ENCODE measurements at regions not wholly inside any gene's neighbourhood (a gene's known extent, or its start where the extent isn't known, plus 50 kb on each side); places are given as distances from the start of the nearest gene placed in this dataset.
A peak's percentile ranks its signal among the peaks of the same experiment; 100 is the strongest.
"Not testable (repeated sequence)": the region's sequence is repeated elsewhere in the genome, so short reads cannot be mapped to it uniquely, and the experiment has no call there.

DNA sequence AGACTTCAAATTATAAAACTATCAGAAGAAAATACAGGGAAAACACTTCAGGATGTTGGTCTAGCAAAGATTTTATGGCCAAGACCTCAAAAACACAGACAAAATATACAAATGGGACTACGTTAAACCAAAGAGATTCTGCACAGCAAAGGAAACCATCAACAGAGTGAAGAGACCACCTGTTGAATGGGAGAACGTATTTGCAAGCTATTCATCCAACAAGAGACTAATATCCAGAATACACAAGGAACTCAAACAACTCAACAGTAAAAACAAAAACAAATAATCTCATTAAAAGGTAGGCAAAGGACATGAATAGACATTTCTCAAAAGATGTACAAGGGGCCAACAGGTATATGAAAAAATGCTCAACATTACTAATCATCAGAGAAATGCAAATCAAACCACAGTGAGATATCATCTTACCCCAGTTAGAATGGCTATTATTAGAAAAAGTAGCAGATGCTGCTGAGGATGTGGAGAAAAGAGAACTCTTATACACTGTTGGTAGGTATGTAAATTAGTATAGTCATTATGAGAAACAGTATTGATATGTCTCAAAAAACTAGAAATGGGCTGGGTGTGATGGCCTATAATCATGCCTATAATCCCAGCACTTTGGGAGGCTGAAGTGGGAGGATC is 112.6 kb downstream of the LRIG2 start:
- no peak for DNase-seq

- no peak for DNase-seq
Observed at GRCh38 chr1:113190078-113190477, 117.1 kb downstream of the LRIG2 start.

DNA sequence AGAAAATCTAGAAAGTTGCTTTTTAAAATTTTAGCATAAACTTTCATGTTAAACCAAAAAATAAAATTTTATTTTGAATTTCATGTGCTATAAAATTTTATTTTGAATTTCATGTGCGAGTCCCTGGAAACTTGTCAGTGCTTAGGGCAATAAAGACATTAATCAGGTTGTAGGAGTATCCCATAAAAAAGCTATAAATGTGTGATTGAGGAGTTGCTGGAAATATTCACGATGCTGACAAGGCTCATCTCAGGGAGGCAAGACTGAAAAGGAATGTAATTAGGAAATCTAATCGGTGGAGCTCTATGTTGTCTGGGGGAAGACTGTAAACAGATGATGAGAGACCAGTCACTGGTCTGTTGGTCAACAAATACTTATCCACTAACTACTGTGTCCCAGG is 117.9 kb downstream of the LRIG2 start:
- no peak for DNase-seq

DNA sequence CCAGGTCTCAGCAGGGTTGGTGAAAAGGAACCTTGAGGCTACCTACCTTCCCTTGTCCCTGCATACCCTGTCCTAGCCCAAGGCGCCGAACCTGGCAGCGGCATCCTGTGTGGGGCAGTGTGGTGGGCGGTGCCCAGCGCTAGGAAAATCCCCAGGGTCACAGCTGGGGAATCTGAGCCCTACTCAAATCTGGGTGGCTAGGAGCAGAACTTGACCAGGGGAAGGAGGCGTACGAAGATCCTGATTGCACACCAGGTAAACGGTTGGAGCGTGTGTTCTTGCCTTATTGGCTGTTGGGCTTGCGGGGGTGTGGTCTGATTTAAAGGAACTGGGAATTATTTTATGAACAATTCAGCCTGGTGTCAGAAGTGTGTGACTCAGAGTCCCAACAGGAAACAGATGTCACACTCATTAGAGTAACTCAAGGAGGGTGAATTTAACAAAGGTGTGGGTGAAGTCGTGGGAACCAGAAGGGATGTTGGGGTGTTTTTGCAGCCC is 118.6 kb downstream of the LRIG2 start:
- no peak for DNase-seq

DNA sequence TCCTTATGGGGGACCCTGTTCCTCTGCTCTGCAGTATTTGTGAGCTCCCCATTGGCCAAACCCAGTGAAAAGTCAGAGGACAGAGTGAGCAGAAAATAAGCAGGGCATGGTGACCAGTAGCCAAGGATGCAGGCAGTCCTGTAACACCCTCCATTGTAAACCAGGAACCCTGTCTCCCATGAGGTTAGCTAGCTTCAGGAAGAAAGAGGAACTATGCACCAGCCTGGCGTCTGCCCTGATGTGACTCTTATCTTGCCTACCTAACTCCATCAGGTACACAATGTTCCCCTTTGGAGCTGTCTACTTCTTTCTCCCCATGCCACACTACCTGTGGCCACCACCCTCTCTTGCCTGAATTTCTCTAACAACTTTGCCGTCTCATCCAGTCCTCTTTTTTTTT is 119.2 kb downstream of the LRIG2 start:
- peak; percentile 24 for DNase-seq

DNA sequence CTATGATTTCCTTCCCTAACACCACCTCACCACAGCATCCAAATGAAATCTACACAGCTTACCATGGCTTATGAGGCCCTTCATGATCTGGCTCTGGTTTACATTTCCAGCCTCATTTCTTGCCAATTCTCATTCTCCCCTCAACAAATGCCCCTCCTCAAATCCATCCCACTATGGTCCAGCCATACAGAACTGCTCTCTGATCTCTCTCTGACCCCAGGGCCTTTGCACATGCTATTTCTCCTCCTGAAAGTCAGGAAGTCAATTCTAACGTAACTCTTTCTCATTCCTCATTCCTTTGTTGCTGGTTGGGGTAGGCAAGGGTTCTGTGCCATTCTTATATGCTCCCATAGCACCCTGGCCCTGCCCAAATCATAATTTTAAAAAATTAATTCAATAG is 120.0 kb downstream of the LRIG2 start:
- DNase-seq = no peak

DNA sequence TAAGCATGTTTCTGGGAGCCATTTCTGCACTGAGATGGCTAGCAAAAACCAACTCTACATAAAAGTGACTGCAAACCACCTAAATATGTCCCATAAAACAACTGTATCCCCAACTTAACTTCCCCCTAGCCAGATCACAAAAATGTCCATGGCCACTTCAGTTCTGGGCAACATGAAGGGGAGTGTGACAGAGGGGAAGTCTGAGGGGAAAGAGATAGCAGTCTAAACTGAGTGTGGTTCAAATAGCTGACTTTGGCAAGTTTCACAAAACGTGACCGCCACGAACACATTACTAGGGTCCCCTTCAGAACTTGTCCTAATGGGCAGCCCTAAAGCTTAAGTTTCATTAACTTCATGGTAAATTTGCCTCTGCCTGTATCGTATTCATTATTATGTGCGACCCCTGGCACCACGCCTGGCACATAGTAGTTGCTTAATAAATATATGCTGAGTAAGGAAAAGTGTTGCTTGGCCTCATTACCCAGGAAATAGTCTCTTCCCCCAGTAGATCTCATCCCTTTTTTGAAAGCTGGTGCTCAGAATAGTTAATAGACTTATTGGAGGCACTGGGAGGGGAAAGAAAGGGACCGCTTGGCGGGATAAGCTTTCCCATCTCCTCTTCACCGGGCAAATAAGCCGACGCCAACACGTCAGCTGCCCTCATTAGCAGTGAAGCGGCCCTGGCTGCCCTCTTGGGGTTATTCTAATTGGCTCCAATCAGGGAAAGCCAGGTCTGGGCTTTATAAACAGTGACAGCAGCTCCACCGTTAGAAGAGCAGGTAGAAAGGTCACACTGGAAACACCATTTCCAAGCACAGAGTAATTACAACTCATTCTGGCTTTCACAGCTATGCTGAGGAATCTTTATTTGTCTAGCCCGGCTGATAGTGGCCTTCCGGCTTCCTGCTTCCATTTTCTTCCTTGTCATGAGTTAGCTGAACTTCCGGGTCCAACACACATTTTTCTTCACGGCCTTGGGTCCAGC is 122.1 kb downstream of the LRIG2 start:
- DNase-seq = no peak

DNA sequence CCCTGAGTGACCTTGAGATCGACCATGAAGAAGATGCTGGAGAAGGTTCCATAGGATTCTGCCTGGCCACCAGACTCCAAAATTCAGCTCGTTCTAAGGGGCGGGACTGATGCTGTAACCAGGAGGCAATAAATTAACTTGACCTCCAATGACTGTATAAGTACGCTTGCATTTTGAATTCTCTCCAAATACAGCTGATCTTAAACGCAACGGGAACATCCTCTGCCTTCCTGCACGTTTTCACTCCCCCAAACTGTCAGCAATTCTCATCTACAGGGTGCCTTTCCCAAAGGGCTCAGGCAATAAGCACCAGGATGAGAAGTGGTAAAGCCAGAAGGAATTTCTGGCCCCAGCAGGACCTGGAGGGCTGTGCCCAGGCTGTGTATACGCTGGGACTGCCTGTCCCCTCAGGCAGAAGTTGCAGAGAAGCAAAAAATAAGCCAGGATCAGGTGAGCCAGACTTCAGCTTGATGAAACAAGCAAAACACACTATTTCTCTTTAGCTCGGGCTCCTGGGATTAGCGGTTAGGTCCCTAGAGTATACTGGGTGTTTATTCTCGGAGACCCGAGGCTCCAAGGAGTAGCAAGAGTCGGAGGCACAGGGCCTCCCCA is 124.8 kb downstream of the LRIG2 start:
- DNase-seq = no peak

DNA sequence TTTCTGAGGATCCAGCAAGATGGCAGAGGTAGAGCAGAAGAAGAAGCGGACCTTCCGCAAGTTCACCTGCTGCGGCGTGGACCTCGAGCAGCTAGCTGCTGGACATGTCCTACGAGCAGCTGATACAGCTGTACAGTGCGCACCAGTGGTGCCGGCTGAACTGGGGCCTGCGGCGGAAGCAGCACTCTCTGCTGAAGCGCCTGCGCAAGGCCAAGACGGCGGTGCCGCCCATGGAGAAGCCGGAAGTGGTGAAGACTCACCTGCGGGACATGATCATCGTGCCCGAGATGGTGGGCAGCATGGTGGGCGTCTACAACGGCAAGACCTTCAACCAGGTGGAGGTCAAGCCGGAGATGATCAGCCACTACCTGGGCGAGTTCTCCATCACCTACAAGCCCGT is 125.8 kb downstream of the LRIG2 start:
- DNase-seq = no peak

DNA sequence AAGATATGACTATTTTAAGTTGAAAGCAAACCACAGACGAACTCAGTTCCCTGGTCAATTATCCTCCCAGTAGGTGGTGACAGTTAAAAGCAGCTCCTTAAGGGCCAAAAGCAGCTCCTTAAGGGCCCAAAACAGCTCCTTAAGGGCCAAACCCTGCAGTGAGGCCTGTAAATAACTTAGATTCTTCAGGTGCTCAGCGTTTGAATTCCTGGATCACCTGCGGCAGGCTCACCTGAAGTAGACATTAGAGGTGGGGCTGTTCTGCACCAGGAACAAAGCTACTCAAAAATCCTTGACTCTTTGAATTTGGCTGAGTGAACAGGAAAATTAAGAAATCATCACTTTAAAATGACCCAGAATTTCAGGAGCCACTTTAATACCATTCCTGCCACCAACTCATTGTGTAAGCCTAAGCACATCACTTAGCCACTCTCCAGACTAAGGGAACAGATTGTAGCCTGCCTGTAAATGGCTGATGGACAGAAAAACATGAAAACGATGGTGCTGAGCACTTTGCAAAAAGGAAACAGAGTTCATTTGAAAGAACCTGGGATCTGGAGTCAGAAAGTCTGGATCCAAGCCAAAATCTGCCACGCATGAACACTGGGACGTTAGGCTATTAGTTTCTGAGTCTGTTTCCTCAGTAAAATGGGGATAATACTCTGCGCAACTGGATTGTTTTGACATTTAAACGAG is 126.9 kb downstream of the LRIG2 start:
- DNase-seq = no peak

GRCh38 chr1:113201560-113201959 is 128.6 kb downstream of the LRIG2 start:
- DNase-seq = no peak

DNA sequence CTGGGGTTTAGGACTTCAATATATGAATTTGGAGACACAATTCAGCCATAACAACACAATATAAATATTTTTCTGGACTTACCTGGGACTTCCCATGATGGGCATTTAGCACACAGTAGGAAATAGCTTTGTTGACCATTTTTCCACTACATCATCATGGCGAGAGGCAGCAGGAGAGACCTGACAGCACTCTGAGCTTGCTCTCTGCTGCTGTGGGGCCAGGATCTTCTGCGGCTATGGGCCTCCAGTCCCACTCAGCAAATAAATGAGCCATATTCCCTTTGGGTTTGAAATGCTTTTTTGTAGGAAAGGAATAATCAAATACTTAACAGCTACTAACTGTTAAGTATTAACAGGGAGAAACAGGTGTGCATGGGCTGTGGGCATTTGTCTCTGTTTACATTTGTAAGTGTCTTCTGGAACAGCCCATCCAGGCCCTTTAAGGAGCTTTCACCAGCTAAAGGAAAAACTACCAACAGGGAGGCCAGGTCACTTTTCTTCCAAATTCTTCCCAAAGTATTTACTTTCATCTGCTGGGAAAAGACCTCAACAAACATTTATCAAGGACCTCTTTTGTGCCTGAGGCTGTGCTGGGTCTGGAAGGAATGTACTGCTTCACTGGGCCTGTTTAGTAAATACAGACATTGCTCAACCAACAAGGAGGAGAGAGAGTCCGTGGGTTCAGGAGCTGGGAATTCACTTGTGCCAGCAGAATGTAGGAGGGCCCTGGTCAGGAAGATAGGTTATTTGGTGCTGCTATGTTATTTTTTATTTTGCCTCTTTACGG is 133.2 kb downstream of the LRIG2 start:
- no peak for DNase-seq

DNA sequence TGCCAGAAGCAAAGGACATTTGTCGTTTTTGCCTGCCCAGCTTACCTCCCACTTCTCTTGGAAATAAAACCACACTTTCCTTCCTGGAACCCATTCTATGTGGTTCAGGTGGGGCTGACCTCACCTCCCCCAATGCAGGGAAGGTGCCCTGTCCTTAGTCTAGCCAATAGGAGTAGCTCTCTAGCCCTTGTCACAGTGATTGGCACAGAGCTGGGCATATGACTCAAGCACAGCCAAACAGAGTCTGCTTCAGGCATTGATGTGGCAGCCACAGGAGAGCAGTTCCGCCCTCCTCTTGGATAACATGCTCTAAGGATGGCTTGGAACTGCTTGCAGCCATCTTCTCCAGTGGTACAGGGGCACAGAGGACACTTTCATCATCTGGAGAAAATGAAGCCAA is 134.0 kb downstream of the LRIG2 start:
- DNase-seq = peak; percentile 58

DNA sequence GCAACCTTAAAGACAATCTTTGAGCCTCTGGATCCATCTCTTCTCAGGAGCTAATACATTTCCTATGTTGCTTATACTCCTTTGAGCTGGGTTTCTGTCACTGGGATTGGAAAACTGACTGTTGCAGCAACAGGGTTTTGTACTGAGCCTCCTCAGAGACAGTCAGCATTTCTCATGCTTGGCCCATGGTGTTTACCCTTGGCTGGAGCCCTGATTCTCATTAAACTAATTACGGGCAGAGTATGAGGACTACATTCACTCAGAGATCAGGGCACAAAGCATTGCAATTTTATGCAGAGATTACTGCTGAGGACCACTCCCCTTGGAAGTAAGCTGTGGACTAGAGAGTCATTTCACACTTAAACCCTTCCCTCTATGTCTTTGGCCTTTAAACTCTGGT is 134.5 kb downstream of the LRIG2 start:
- DNase-seq = no peak

GRCh38 chr1:113208425-113208824 is 135.4 kb downstream of the LRIG2 start:
- DNase-seq = not testable (repeated sequence)

GRCh38 chr1:113210248-113210647 is 137.2 kb downstream of the LRIG2 start:
- peak; percentile 57 for DNase-seq

DNA sequence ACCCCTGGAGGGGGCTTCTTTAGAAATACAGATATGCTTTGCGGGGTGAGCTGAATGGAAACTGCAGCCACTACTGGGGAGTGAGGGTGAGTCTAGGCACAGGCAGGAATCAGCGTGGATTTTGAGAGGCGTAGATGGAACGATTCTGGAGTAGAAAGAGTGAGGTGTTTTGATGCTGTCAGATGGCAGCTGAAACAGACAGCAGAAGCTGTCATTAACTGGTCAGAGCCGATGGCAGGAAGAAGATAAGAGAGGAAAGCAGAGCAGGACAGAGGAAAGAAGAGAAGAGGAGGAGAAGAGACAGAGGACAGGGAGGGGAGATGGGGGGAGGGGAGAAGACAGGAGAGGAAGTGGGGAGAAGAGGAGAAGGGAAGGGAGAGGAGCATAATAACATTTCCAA is 138.5 kb downstream of the LRIG2 start:
- DNase-seq = no peak

DNA sequence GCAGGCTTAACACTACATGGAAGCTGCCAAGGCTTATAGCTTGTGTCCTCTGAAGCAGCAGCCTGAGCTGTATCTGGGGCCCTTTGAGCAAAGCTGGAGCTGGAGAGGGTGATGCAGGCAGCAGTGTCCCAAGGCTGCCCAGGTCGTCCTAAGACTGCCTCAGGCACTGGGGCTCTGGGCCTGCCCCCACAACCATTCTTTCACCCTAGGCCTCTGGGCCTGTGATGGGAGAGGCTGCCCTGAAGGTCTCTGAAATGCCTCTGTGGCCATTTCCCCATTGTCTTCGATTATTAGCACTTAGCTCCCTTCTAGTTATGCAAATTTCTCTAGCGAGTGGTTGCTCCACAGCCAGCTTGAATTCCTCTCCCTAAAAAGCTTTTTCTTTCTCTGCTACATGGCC is 142.0 kb downstream of the LRIG2 start:
- DNase-seq = no peak

DNA sequence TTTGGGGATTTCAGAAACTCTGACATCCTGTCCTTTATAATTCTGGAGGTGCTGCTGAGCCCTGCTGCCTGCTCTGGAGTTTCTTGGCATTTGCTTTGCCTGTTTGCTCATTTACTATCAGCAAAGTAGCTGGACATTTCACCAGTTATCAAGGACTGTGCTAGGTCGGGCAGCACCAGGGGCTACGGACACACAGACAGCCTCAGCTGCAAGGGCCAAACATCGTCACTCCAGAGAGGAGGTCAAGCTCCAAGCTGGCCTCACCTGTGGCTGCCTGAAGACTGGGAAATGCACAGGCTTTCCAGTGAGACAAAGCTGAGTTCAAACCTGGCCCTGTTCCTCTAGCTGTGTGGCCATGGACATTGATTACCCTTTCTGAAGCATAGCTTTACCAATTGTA is 143.7 kb downstream of the LRIG2 start:
- no peak for DNase-seq

DNA sequence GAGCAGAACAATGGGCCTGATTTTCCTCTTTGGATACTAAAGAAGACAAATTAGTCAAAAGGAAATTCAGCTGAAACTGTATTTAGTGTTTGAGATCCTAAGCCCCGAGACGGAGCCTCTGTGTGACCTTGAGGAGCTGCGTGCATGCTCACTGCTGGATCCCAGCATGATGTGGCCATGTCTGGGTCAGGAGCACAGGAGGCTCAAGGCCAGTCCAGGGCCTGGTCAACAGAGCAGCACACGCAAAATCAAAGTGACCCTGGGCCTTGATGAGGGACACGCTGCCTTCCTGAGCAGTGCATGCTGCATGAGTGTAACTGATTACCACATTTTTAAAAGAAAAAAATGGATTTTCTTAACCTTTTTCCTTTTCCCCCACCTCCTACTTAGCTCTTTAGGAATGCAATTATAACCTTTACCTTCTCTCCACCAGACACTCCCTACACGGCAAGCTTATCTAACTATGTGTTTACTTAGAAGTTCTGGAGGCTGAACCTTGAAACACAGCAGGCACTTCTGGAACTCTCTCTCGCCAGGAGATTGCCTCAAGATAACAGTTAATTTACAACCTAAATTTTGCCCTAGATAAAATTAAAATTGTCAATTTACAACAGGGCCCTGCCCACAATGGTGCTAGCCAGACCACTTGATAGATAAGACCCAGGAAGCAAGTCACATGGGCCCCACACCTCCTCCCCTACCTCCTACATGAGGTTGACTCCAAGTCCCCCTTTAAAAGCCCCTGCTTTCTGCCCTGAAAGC is 144.6 kb downstream of the LRIG2 start:
- DNase-seq = peak; percentile 35

GRCh38 chr1:113219377-113219776 is 146.4 kb downstream of the LRIG2 start:
- no peak for DNase-seq

All from OCI-M1 (cell line).